Naive thymus-derived CD8-positive, alpha-beta T cell (primary cell): ENCODE measurements at regions not wholly inside any gene's neighbourhood (a gene's known extent, or its start where the extent isn't known, plus 50 kb on each side); places are given as distances from the start of the nearest gene placed in this dataset.

Experiments
- ATAC-seq, 2 donors: fragments of 150-1000 bp; cut with Tn5 transposase in 1 of 2; sonication (Bioruptor Pico), chemical (Tn5 transposase) in 1 of 2; 1 replicate in 1 of 2; 2 replicates in 1 of 2; pipeline ENCODE4 v1.10.0; 2021; ENCODE audit warnings: mild to moderate bottlenecking in 2 of 2, moderate library complexity in 2 of 2
- POLR2A ChIA-PET: fragments of 350-600 bp; sonication (Branson Sonifier 250); formaldehyde crosslinking; loops from one replicate; lab custom pipeline; 2021; ENCODE audit warnings: antibody characterized with exemption; lab: Charles Lee
- DNase-seq, 10 donors: peaks; one replicate each; pipeline versions ENCODE4 v3.0.0 to v3.0.0-alpha.2; 2020 to 2022
- H3K27ac Mint-ChIP-seq, 10 donors: one replicate each; pipeline ENCODE4 v1.8.0; 2020 to 2022; ENCODE audit warnings: mild to moderate bottlenecking in 10 of 10, mixed read lengths in 10 of 10, moderate library complexity in 4 of 10, inconsistent platforms in 1 of 10
- H3K27me3 Mint-ChIP-seq, 5 donors: one replicate each; pipeline ENCODE4 v1.8.0; 2021 to 2022; ENCODE audit warnings: mixed read lengths in 5 of 5
- H3K36me3 Mint-ChIP-seq, 3 donors: one replicate each; pipeline ENCODE4 v1.8.0; 2020 to 2022; ENCODE audit warnings: mixed read lengths in 3 of 3, mild to moderate bottlenecking in 2 of 3, inconsistent platforms in 1 of 3
- H3K4me1 Mint-ChIP-seq, 4 donors: one replicate each; pipeline ENCODE4 v1.8.0; 2021 to 2022; ENCODE audit warnings: mixed read lengths in 4 of 4
- H3K4me3 Mint-ChIP-seq, 10 donors: one replicate each; pipeline ENCODE4 v1.8.0; 2020 to 2022; ENCODE audit warnings: mild to moderate bottlenecking in 10 of 10, mixed read lengths in 10 of 10, moderate library complexity in 6 of 10, inconsistent platforms in 1 of 10
- H3K9me3 Mint-ChIP-seq, 9 donors: one replicate each; pipeline ENCODE4 v1.8.0; 2020 to 2022; ENCODE audit warnings: mixed read lengths in 9 of 9, mild to moderate bottlenecking in 3 of 9, inconsistent platforms in 1 of 9, moderate library complexity in 1 of 9

- ATAC-seq: no peak
- no peak overlapping the region for H3K27ac Mint-ChIP-seq
- H3K4me1 Mint-ChIP-seq: peaks cover 0 to 3% (median 0%) of the 10 kb centered on the region in 4 donors
- POLR2A ChIA-PET: interaction anchor here (0.6 kb wide), 1 partner anchor 735 kb away, joined by 4 read pairs; no protein-coding TSS in a partner anchor
- peaks cover 2 to 23% (median 6%) of the 10 kb centered on the region in 5 donors for H3K27me3 Mint-ChIP-seq
- H3K4me3 Mint-ChIP-seq: no peak overlapping the region
- DNase-seq: no peak
- H3K9me3 Mint-ChIP-seq: no peaks in the 10 kb centered on the region
- no peaks in the 10 kb centered on the region for H3K36me3 Mint-ChIP-seq
Measured at GRCh38 chr16:79307214-79307613, 293.3 kb downstream of the MAF start.

- POLR2A ChIA-PET: no interaction called here
Measured at GRCh38 chr16:79305074-79305473, 295.5 kb downstream of the MAF start.

GRCh38 chr16:79303959-79304387 lies 296.6 kb downstream of the MAF start:
- Mint-ChIP-seq H3K9me3 (no peaks in the 10 kb centered on the region), H3K27ac (no peak overlapping the region), H3K4me3 (no peak overlapping the region), H3K4me1 (no peaks in the 10 kb centered on the region), H3K27me3 (peaks cover 2 to 29% (median 7%) of the 10 kb centered on the region in 5 donors), H3K36me3 (no peaks in the 10 kb centered on the region)
- POLR2A ChIA-PET: no interaction called here
- DNase-seq (no peak), ATAC-seq (no peak)

More at GRCh38 chr16:79305074-79305473, 295.5 kb downstream of the MAF start:
- Mint-ChIP-seq H3K36me3 (no peaks in the 10 kb centered on the region), H3K27me3 (peaks cover 2 to 30% (median 4%) of the 10 kb centered on the region in 5 donors), H3K4me3 (no peak overlapping the region), H3K27ac (no peak overlapping the region), H3K4me1 (peaks cover 0 to 1% (median 0%) of the 10 kb centered on the region in 4 donors), H3K9me3 (no peaks in the 10 kb centered on the region)
- DNase-seq: no peak
- no peak for ATAC-seq

- Mint-ChIP-seq H3K36me3 (no peaks in the 10 kb centered on the region), H3K9me3 (peaks cover 0 to 2% (median 0%) of the 10 kb centered on the region in 9 donors), H3K4me3 (no peak overlapping the region), H3K4me1 (no peaks in the 10 kb centered on the region), H3K27me3 (peaks cover 4 to 29% (median 10%) of the 10 kb centered on the region in 5 donors), H3K27ac (peak overlapping the region in 1 of 10 donors; percentile 33)
- POLR2A ChIA-PET: no interaction called here
- no peak for DNase-seq
- ATAC-seq: no peak
Measured at GRCh38 chr16:79303206-79303605, 297.3 kb downstream of the MAF start.

- peaks cover 0 to 2% (median 0%) of the 10 kb centered on the region in 9 donors for H3K9me3 Mint-ChIP-seq
- H3K36me3 Mint-ChIP-seq: no peaks in the 10 kb centered on the region
- H3K27me3 Mint-ChIP-seq: peaks cover 4 to 29% (median 10%) of the 10 kb centered on the region in 5 donors
- H3K27ac Mint-ChIP-seq: peak overlapping the region in 1 of 10 donors; percentile 33
- H3K4me1 Mint-ChIP-seq: no peaks in the 10 kb centered on the region
- DNase-seq (no peak), ATAC-seq (no peak)
- H3K4me3 Mint-ChIP-seq: no peak overlapping the region
- POLR2A ChIA-PET: no interaction called here
Measured at GRCh38 chr16:79302731-79303130, 297.8 kb downstream of the MAF start.

- no peak for DNase-seq
- no peak overlapping the region for H3K4me3 Mint-ChIP-seq
- no peaks in the 10 kb centered on the region for H3K36me3 Mint-ChIP-seq
- no peak overlapping the region for H3K27ac Mint-ChIP-seq
- H3K9me3 Mint-ChIP-seq: peaks cover 0 to 2% (median 0%) of the 10 kb centered on the region in 9 donors
- no peak for ATAC-seq
- POLR2A ChIA-PET: no interaction called here
- H3K27me3 Mint-ChIP-seq: peaks cover 4 to 29% (median 10%) of the 10 kb centered on the region in 5 donors
- H3K4me1 Mint-ChIP-seq: peaks cover 3 to 10% (median 5%) of the 10 kb centered on the region in 4 donors
Measured at GRCh38 chr16:79301051-79301450, 299.5 kb downstream of the MAF start.

- Mint-ChIP-seq H3K4me3 (no peak overlapping the region), H3K27ac (no peak overlapping the region), H3K27me3 (peaks cover 6 to 29% (median 8%) of the 10 kb centered on the region in 5 donors), H3K36me3 (no peaks in the 10 kb centered on the region), H3K9me3 (peaks cover 0 to 2% (median 0%) of the 10 kb centered on the region in 9 donors), H3K4me1 (peaks cover 3 to 13% (median 5%) of the 10 kb centered on the region in 4 donors)
- POLR2A ChIA-PET: no interaction called here
- DNase-seq (no peak), ATAC-seq (no peak)
Measured at GRCh38 chr16:79298894-79299799, 301.4 kb downstream of the MAF start.

GRCh38 chr16:79298476-79298875 lies 302.1 kb downstream of the MAF start:
- no peak for DNase-seq
- H3K4me3 Mint-ChIP-seq: no peak overlapping the region
- no peak for ATAC-seq
- POLR2A ChIA-PET: no interaction called here
- H3K36me3 Mint-ChIP-seq: no peaks in the 10 kb centered on the region
- peaks cover 3 to 13% (median 5%) of the 10 kb centered on the region in 4 donors for H3K4me1 Mint-ChIP-seq
- H3K27ac Mint-ChIP-seq: peak overlapping the region in 1 of 10 donors; percentile 27
- peaks cover 6 to 27% (median 10%) of the 10 kb centered on the region in 5 donors for H3K27me3 Mint-ChIP-seq
- peaks cover 0 to 2% (median 0%) of the 10 kb centered on the region in 9 donors for H3K9me3 Mint-ChIP-seq

- POLR2A ChIA-PET: no interaction called here
- Mint-ChIP-seq H3K27ac (no peak overlapping the region), H3K4me3 (no peak overlapping the region), H3K27me3 (peaks cover 8 to 20% (median 9%) of the 10 kb centered on the region in 5 donors), H3K4me1 (peaks cover 3 to 13% (median 5%) of the 10 kb centered on the region in 4 donors), H3K9me3 (peaks cover 0 to 2% (median 0%) of the 10 kb centered on the region in 9 donors), H3K36me3 (no peaks in the 10 kb centered on the region)
- no peak for DNase-seq
- ATAC-seq: no peak
Measured at GRCh38 chr16:79297805-79298204, 302.7 kb downstream of the MAF start.

GRCh38 chr16:79297296-79297695 lies 303.2 kb downstream of the MAF start:
- Mint-ChIP-seq H3K4me1 (peaks cover 3 to 13% (median 5%) of the 10 kb centered on the region in 4 donors), H3K27me3 (peaks cover 7 to 22% (median 9%) of the 10 kb centered on the region in 5 donors), H3K36me3 (no peaks in the 10 kb centered on the region), H3K27ac (no peak overlapping the region), H3K4me3 (no peak overlapping the region), H3K9me3 (peaks cover 0 to 2% (median 0%) of the 10 kb centered on the region in 9 donors)
- DNase-seq: no peak
- POLR2A ChIA-PET: no interaction called here
- ATAC-seq: no peak

GRCh38 chr16:79296491-79296890 lies 304.0 kb downstream of the MAF start:
- Mint-ChIP-seq H3K36me3 (peaks cover 0 to under 1% (median 0%) of the 10 kb centered on the region in 3 donors), H3K27me3 (peaks cover 12 to 30% (median 15%) of the 10 kb centered on the region in 5 donors)
- POLR2A ChIA-PET: no interaction called here

GRCh38 chr16:79295746-79296145 lies 304.8 kb downstream of the MAF start:
- Mint-ChIP-seq H3K36me3 (peaks cover 0 to 5% (median 0%) of the 10 kb centered on the region in 3 donors), H3K27ac (no peak overlapping the region), H3K4me1 (peaks cover 3 to 13% (median 5%) of the 10 kb centered on the region in 4 donors), H3K4me3 (no peak overlapping the region), H3K27me3 (peaks cover 15 to 32% (median 15%) of the 10 kb centered on the region in 5 donors), H3K9me3 (peaks cover 0 to 2% (median 0%) of the 10 kb centered on the region in 9 donors)
- no peak for ATAC-seq
- POLR2A ChIA-PET: no interaction called here
- DNase-seq: no peak

More at GRCh38 chr16:79296491-79296890, 304.0 kb downstream of the MAF start:
- ATAC-seq (no peak), DNase-seq (peak in 2 of 10 donors; percentile 13 to 17)
- no peak overlapping the region for H3K27ac Mint-ChIP-seq
- H3K4me3 Mint-ChIP-seq: no peak overlapping the region
- H3K4me1 Mint-ChIP-seq: peaks cover 3 to 13% (median 5%) of the 10 kb centered on the region in 4 donors
- H3K9me3 Mint-ChIP-seq: peaks cover 0 to 2% (median 0%) of the 10 kb centered on the region in 9 donors

- DNase-seq (no peak), ATAC-seq (no peak)
- H3K9me3 Mint-ChIP-seq: peaks cover 0 to 2% (median 0%) of the 10 kb centered on the region in 9 donors
- peaks cover 3 to 13% (median 5%) of the 10 kb centered on the region in 4 donors for H3K4me1 Mint-ChIP-seq
- peaks cover 17 to 26% (median 18%) of the 10 kb centered on the region in 5 donors for H3K27me3 Mint-ChIP-seq
- H3K27ac Mint-ChIP-seq: no peak overlapping the region
- H3K36me3 Mint-ChIP-seq: peaks cover 0 to 5% (median 0%) of the 10 kb centered on the region in 3 donors
- POLR2A ChIA-PET: no interaction called here
- H3K4me3 Mint-ChIP-seq: no peak overlapping the region
Measured at GRCh38 chr16:79295162-79295561, 305.4 kb downstream of the MAF start.
